ENCODE measurements at regions not wholly inside any gene's neighbourhood (a gene's known extent, or its start where the extent isn't known, plus 50 kb on each side); places are given as distances from the start of the nearest gene placed in this dataset.
A peak's percentile ranks its signal among the peaks of the same experiment; 100 is the strongest.

DNA sequence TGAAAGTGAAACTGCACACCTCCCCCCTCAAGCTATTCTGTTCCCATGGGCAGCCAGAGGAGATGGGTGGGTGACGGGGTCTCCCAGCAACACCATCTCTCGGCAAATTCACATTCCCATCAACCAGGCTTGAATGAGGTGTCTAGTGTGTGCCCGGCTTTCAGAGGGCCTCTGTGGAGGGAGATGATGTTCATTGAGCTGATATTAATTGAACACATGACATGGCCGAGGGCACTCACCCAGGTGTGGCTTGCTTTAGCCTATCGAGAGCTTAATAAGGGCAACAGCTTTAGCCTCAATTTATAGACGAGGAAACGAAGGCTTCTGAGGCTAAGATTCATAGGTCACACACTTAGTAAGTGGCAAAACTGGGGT, 288.0 kb downstream of the UACA start:
- DNase-seq = no peak

DNA sequence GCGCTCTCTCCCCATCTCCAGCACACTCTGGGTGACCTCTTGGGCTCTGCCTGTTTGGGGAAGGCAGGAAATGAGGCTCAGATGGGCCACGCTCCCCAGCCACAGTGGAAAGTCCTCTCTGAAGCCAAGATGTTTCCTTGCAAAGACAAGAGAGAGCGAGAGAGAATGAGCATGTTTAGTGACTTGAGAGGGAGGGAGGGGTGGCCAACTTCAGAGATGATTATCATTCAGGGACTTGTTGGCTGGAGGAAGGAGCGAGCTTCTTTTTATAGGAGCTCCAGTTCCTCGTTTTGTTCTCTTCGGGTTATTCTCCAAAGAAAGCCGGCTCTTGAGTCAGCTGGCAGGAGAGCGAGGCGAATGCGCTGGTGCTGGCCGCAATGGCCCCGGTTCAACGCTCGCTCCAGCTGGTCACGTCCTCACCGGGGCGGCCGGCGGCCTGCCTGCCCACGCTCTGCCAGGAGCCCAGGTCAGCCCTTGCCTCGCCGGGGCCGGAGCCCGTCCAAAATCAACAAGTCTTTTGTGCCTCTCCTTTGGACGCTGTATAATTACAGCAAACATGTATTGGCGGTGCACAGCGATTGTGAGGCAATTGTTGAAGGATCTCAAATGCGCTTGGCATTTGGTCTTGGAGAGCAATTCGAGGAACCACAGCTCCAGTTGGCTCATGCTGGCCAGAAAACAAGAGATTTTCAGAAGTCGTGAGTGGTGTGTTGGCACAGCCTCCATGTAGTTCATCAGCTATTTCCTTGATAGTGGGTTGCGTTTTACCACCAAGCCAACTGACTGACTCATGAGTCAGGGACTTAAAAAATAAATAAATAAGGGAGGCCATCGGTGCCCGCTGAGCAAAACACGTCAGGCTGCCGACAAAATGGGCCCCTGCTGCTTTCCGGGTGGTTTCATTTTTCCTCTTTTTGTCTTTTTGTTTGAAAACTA, 288.6 kb downstream of the UACA start:
- DNase-seq = peak; percentile 45 to 55

DNA sequence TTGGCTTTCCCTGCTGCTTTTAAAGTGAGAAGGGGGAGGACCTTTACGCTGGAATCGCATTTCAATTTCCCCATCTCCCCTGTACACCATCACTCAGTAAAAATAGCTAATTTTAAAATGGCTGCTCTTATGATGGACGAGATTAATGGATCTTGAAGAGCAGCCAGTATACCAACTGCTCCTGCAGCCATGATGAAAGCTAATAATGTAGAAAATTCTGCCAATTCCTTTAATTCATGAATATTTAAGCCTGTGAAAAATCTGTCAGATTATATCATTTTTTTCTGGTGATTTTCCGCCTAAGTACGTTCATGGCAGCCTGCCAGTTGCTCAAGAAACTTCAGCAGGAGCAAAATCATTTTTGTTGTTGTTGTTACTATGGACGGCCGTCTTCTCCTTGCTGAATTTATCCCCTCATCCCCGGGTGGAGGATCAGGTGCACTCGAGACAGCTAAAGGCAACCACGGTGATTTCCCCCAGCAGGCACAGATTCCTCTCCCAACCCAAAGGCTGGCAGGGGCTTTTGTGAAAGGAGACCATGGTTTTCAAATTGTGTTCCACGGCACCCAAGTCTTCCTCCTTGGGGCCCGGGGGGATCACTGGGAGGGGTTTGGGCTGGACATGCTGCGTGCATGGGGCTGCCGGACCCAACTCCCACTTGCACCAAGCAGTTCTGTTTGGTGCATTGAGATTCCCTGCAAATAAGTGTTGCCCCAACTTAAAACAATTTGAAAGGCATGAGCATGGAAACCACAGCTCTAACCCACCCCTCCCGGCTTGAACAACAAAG, 289.6 kb downstream of the UACA start:
- peak; percentile 65 to 69 for DNase-seq

DNA sequence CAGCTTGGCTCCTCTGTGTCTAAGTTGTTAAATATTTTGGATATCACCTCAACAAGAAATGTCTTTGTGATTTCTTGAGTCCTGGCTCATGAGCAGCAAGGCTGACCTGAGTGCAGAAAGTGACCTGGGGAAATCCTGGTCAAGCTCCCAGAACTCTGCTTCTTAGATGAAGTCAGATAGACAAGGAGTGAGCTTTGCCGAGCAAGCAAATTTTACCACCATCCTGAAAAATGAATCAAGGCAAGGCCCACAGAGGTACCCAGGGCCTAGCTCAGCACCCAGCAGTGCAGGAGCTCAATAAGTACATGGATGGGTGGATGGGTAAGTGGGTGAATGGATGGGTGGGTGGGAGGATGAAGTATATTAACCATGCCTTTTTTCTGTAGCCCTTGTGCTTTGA, 291.8 kb downstream of the UACA start:
- no peak for DNase-seq

DNA sequence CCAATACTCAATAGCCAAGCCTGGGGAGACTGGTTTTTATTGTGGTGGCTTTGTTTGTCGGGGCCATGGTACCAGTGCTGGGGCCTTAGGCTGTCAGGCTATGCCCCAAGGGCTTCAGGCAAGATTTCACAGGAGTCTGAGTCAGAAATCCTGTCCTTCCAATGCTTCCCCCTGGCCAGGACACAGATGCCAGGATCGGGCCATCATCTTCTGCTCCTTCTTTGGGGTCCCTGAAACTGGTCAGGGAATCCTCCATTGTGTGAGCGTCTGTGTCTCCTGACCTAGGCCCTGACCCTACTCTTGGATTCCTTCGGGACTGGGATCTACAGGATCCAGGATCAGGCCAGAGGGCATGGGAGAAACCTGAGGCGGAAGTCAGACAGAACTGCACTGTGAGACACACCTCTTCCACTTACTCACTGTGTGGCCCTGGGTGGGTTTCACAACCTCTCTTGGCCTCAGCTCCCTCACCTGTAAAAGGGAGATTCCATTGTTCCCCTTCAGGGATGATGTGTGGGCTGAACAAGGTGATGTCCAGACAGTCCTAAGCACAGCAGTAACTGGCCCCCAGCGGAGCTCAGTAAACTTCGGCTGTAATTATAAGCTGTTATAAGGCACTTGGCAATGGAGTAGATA, 292.7 kb downstream of the UACA start:
- DNase-seq = no peak

DNA sequence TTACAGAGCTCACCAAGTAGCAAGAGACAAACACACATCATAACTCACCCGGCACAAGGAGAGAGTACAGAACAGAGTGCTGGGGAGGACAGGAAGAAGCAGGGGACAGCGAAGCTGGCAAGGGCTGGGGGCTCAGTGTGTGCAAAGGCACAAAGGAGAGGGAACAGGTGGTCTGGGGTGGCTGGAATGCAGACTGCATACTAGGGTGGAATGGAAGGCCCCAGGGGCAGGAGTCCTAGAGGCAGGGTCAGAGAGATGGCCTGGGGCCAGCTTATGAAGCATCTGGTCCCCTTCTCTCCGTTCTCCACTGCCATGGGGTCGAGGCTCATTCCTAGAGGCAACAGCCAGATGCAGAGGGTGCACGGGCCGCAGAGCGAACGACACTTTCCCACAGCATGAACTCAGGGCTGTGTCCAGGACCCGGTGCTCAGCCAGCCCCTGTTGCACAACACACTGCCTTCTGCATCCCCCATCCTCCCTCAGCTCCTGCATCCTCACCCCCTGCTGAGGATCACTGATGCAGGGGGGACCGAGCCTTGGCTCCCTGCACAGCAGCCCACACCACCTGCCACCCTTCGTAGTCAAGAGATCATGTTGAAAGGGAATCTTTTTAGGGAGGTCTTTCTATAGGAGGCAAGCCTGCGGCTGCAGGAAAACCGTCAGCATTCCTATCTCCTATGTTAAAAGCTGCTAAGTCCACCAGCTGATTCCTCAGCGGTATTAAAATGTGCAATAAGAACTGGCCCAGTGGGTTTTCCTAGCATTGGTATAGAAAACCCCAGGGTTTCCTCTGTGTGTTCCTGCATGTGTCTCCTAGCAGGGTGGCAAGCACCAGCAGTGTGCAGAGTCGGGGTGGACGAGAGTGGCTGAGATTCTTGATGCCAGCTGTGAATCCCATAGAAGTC, 293.5 kb downstream of the UACA start:
- no peak for DNase-seq

DNA sequence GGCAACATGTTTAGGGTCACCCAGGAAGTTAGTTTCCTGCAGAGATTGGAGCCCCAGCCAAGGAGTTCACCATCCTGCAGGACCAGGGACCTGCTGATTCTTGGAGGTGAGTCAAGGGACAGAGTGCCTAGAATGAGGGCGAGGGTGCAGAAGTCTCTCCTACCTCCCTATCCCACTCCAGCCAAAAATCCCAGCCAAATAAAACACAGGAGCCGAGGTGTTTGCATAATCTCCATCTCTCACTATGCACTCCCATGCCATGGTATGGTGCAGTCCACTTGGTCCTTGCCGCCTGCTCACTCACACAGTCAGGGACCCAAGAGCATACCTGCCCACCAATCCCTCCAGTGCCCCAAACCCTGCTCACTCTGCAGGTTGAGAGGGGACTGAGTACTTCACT, 294.2 kb downstream of the UACA start:
- no peak for DNase-seq

DNA sequence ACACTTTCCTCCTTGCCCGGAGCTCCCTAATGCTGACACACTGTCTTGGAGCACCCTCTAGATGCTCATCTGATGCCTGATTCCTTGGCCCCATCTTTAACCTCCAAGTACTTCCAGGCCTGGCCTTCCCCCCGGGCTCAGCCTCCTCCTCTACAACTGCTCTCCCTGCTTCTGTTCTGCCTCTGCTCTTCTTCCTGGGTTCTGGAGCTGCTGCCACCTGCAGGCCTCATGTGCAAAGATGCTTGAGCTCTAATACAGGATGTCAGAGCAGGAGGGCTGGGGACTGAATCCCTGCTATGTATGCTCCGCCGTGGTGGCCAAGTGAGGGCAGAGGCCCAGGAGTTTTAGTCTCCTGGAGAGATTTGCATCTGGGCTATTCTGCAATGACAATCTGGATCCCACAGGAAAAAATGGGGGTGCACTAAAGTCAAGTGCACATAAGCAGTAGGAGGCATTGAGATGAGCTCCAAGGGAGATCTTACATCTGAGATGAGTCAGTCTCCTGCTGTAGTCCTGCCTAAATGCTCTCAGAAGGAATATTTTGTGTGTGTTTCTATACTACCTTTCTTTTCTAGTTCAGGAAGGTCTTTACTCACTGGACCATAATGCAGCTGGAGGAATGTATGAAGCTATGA, 296.3 kb downstream of the UACA start:
- DNase-seq = peak in 1 of 2 donors; percentile 19

DNA sequence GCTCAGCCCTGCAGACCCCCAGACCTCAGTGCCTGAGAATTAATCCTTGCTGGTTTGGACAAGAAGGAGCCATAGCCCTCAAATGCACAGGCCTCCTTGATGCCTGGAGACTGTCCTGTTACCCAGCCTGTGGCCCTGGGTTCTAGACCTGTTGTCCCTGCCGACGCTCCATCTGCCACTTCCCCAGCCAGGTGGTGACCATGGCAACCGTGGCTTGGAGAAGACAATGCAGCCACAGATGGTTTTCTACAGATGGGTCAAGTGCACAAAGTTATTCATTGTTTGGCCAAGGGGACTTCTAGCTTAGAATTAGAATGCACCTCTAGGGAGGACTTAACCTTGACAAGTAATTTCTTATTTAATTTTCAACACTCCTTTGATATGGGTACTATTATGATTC, 297.1 kb downstream of the UACA start:
- no peak for DNase-seq

DNA sequence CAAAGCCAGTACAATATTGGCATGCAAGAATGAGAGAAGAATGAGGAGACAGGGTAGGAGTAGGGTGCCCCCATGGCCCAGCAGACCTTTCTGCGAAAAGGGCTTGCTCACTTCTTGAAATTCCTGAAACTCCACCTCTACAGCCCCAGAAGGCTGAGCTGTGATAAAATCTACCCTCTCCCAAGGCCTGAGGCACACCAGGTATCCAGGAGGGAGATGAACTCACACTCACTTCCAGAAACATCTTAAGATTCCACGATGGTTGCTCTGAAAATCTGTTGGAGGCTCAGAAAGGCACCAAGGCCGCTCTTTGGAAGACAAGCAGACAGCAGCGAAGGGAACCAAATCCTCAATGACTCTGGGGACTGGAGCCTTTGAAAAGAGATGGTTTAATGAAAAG, 297.5 kb downstream of the UACA start:
- DNase-seq = no peak

DNA sequence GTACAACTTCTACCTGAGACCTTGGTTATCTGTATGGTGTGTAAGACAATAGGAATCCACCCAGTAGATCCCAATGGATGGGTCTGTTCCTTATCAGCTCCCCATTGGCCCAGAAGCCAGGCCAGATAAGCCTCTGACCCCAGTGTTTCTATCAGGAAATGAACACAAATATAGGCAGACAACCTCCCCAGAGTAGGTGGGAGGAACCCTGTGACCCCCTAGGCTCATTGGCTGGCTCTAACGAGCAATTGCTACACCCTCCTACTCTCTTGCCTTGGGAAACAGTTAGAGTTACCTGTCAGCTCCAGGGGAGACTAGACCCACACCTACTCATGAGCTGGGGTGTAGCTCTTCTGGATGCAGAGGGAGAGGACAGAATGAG, 299.9 kb downstream of the UACA start:
- DNase-seq = no peak

DNA sequence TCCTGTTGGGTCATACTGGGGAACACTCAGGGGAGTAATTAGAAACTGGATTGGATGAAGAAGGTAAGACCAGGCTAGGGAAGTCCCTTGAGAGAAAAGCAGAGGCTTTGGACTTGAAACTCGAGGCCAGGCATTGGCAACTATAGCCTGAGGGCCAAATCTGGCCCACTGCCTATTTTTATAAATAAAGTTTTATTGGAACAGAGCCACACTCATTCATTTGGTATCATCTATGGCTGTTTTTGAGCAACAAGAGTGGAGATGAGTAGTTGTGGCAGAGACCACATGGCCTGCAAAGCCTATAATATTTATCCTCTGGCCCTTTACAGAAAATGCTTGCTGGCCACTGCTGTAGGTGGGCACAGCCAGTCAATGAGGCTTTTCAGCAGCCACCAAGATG, 301.4 kb downstream of the UACA start:
- DNase-seq = no peak

DNA sequence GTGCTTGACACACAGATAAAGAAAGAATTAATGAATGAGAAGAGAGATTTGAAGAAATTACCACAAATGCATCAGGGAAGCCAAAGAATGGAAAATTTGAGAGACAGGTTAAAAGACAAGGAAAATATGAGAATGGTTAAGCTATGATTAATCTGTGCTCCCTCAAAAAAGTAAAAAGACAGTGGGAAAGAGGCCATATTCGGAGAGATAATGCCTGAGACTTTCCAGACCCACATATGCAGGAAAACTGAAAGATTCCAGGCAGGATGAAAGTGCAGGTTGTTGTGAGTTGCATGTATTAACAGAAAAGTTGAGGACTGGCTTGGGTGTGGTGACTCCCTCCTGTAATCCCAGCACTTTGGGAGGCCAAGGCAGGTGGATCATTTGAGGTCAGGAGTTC, 302.3 kb downstream of the UACA start:
- no peak for DNase-seq

DNA sequence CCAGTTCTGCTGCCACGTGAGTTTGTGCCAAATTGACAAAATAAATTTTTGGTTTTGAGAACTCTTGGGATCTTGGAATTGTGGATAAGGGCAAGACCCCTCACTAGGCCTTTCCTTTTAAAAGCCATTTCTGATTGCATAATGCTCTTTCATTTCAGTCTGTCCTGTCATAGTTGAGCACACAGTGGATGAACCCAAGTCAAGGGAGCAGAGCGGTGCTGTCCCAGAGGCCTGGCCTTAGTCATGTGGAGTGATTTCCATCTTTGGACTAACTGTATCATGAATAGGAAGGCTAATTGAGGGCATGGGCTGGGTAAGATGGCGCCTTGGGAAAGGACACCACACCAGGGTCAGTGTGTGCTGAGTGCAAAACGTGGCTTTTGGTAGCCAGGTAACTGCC, 304.0 kb downstream of the UACA start:
- no peak for DNase-seq

DNA sequence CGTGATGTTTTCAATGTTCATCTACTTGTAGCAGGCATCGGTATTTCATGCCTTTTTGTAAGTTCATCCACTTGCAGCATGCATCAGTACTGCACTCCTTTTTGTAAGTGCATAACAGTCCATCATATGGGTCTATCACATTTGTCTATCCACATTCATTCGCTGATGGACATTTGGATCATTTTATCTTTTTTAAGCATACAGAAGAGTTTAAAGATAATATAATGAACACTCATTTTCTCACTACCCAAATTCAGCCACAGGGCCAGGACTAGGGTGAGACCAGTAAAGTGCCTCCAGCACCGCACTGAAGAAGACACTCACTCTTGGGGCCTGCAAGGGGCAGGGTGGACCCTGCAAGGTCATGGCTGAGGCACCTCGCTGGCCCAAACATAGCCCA, 309.6 kb downstream of the UACA start:
- DNase-seq = no peak

DNA sequence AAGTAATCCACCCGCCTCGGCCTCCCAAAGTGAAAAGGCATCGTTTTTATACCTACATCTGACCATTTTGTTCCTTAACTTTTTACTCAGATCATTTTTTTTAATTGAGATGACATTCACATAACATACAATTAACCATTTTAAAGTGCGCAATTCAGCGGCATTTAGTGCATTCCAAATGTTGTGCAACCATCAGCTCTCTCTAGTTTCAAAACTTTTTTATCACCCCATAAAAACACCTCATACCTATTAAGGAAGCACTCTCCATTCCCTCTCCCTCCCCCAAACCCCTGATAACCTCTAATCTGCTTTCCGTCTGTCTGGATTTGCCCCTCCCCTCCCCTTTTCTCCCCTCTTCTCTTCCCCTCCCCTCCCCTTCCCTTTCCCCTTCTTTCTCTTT, 310.1 kb downstream of the UACA start:
- no peak for DNase-seq

DNA sequence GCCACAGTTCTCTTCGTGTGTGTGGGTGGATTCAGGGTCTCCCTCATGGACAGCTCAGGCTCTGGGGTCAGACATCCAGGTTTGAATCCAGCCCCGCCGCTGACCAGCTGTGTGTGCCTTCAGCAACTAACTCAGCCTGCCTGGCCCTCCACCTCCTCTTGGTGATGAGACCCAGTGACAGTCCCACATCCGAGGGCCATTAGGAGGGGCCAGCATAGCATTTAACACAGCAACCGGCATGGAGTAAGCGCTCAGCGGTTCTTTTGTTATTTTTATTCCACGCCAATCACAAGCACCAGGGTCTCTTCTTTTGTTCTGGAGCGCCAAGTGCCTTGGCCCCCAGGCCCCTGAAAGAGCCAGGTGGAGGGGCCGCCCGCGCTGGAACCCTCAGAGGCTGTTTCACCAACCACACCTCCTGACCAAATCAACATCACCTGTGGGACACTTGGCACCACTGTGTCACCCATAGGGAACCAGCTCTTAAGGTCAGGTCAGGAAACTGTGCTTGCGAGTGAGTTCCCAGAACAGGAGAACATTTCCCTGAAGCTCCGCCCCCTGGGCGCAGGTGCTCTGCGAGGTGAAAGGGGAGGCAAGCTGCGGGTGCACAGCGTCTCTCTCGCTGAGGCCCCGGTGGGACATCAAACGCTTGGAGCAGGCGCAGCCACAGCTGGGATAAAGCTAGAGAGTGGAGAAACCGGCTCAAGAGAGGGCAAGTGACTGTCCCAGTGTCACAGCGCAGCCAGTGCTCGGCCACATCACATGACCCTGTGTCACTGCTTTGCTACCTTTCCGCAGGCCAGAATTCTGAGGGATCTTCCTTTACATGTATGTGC, 311.3 kb downstream of the UACA start:
- no peak for DNase-seq

DNA sequence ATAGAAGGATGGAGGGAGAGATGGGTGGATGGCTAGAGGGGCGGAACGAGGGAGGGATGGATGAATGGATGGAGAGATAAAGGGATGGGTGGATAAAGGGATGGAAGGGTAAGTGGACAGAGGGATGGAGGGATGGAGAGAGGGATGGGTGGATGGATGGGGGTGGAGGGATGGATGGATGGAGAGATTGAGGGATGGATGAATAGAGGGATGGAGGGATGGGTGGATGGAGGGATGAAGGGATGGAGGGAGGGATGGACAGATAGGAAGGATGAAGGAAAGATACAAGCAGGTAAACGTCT, 313.3 kb downstream of the UACA start:
- no peak for DNase-seq

DNA sequence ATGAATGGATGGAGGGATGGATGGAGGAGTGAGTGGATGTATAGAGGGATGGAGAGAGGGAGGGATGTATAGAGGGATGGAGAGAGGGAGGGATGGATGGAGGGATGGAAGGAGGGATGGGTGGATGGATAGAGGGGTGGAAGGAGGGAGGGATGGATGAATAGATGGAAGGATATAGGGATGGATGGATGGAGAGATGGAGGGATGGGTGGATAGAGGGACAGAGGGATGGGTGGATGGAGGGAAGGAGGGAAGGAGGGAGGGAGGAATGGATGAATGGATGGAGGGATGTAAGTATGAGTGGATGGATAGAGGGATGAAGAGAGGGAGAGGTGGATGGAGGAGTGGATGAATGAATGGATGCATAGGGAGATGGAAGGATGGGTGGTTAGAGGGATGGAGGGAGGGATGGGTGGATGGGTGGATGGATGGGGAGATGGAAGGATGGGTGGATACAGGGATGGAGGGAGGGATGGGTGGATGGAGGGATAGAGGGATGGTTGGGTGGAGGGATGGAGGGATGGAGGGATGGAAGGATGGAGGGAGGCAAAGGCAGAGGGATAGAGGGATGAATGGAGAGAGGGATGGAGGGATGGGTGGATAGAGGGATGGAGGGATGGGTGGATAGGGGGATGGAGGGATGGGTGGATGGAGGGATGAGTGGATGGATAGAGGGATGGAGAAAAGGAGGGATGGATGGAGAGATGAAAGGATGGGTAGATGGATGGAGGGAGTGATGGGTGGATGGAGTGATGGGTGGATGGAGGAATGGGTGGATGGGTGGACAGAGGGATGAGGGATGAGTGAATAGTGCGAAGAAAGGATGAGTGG, 313.8 kb downstream of the UACA start:
- no peak for DNase-seq
